NCI-H82 treated with DMSO at 0.1 percent for 48 hours (cell line): ENCODE measurements at regions not wholly inside any gene's neighbourhood (a gene's known extent, or its start where the extent isn't known, plus 50 kb on each side); places are given as distances from the start of the nearest gene placed in this dataset.

Source experiments
- DNase-seq: peaks from one replicate; lab custom pipeline; 2025; ENCODE audit not compliant: unreplicated experiment; lab: John Stamatoyannopoulos, UW

DNA sequence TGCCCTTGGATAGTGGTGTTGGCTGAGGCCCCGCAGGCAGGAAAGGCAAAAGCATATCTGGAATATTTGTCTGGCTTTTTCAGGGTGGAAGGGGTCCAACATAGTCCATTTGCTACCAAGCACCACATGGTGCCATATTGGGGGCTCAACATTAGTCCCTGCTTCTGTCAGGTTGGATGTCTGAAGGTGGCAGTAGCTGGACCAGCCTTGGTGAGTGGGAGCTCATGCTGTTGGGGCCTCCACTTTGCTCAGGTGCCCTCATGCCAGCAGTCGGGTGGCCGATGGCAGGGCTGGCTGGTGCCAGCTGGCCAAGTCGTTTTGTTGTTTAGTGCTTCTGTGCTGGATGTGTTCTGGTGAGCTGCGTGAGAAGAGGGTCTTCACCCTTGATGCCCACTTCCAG is 135.3 kb downstream of the PAPOLA start:
- DNase-seq: no peak

DNA sequence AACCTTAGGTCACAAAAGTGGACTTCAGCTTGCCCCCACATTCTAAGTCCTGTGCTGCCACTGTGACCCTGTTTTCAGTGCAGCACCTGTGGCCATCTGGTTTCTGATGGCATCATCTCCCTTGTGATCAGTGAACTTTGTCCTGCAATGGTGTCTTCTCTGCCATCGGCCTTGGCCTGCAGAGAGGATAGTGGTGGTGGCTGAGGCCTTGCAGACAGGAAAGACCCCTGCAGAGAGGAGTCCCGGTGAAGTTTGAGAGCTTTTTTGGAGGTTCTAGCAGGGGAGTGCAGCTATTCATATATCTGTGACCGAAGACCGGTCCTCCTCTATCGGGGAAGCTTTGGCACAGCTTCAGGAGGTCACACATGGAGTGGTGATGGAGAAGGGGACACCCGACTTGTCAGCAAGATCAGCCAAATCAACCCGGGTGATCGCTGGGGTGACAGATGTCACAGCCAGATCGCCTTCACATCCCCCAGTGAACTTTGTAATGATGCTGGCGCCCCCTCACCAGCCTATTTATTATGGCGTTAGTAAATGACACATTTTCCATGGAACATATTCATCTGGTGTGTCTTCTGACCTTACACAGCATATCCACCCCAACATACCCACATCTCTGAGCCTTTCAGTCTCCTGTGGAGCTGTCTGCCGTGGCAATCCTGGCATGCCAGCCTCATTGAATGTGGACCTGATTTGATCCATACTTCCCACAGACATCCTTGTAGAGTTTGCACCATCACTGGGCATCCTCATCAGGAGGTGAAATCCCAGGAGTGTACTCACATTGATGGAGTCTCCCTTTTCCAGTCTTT is 136.1 kb downstream of the PAPOLA start:
- no peak for DNase-seq

DNA sequence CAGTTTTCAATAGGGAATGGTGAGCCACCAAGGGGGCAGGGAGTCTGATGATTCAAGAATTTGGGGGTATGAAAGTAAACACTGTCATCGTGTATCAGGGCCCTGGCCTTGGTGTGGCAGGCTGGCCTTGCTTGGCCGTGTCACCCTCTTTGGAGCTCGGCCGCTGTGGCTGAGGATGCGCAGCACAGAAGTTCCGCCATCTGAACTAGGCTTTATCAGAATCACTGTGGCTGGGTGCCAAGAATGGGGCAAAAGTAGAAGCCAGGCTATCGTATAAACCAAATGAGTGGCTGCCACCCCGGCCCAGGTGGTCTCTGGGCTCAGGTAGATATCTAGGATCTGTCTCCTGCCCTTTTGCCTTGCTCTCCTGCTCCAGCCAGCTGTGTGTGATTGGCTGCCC is 137.4 kb downstream of the PAPOLA start:
- DNase-seq: no peak

DNA sequence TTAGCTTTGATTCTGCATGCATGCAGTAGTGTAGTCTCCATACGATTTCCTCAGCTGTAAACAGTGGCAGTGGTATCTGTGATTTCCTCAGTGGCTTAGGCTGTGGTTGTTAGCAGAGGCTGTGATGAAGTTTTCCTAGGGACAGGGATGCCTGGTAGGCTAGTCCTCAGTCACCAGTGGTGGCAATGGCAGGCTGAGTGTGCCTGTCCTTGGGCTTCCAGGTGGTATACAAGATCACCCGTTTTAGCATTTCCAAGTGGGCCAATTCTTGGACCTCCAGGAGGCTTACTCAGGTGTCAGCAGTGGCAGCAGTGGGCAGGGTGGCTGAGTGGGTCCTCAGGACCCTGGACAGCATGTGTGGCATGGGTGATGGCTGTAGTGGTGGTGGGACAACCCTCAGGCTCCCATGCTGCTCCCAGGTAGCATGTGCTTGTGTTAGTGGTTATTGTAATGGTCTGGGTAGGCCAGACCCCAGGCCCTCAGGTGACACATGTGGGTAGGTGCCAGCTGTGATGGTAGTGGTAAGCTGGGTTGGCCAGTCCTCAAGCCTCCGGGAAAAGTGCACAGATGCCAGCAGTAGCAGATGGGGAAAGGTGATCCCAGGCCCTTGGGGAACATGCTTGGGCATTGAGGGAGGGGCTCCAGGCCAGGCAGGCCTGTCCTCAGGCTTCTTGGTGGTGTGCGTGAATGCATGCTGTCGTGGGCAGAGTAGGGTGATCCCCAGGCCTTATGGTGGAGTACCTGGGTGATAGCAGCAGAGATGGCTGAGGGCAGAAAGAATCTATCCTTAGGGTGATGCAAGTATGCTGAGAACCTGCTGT is 146.5 kb downstream of the PAPOLA start:
- DNase-seq: no peak

DNA sequence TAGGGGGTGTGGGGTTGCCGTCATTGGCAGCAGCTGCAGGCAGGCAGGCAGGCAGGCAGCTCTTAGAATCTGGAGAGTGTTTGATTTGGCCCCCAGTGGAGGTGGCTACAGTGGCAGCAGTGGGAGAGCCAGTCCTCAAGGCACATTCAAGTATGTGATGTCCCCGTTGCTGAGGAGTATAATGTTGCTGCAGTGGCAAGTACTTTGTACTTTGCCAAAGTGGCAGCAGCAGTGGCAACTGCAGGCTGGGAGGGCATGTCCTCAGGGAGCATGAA is 147.1 kb downstream of the PAPOLA start:
- no peak for DNase-seq

DNA sequence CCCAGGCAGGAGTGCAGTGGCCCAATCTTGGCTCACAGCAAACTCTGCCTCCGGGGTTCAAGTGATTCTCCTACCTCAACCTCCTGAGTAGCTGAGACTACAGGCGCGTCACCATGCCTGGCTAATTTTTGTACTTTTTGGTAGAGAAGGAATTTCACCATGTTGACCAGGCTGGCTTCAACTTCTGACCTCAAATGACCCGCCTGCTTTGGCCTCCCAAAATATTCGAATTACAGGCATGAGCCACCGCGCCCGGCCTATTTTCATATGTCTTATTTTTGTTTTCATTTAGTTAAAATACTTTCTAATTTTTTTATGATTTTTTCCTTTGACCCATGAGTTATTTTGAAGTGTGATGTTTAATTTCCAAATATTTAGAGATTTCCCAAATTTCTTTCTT is 143.6 kb upstream of the VRK1 start:
- DNase-seq: no peak

DNA sequence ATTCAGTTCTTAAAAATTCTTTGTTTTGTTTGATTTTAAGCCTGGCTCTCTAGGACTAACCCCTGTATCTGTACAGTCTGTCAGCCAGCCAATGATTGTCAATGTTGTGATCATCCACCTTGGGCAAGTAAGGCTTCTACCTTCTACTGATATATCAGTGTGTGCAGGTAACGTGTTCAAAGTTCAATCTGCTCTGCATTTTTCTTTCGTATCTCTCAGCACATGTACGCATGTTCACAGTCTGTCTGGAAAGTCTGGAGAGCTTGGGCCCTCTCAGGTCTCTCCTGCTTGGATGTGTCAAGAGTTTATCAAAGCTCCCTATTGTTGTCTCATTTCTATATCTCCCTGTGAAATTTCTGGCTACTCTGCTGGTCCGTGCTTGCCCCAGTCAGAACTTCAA is 138.6 kb upstream of the VRK1 start:
- DNase-seq: no peak

DNA sequence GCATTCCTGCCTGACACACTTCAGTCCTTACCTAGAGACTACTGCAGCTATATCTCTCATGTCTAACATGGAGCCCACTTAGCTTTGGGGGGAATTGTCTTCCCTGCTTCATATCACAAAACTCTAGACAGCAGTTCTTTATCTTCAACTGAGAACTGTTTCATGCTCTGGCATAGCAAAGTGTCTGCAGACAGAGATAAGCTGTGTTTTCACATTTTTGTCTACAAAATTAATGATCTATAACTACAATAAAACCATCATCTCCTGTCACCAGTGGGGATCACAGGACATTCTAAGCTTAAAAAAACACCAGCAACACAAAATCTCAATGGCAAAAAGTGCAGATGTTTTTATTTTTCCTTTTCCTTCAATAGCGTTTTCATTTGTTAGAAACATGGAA is 137.1 kb upstream of the VRK1 start:
- no peak for DNase-seq

DNA sequence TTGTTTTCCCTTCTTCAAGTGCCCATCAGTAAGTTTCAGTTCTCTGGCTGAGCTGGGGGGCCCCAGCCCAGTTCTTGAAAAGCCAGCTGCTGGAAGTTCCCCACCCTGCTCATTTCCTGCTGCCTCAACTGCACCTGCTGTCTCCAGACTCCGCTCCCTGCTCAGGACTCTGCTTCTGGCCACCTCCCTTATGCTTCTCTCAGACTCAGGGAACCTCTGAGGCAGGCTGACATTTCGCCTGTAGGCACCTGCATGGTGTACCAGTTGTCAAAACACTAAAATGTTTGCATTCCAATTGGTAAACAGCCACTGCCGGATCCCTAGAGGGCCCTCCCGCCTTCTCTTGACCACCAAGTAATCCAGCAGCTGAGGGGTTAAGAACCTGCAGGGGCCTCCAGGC is 136.5 kb upstream of the VRK1 start:
- no peak for DNase-seq

DNA sequence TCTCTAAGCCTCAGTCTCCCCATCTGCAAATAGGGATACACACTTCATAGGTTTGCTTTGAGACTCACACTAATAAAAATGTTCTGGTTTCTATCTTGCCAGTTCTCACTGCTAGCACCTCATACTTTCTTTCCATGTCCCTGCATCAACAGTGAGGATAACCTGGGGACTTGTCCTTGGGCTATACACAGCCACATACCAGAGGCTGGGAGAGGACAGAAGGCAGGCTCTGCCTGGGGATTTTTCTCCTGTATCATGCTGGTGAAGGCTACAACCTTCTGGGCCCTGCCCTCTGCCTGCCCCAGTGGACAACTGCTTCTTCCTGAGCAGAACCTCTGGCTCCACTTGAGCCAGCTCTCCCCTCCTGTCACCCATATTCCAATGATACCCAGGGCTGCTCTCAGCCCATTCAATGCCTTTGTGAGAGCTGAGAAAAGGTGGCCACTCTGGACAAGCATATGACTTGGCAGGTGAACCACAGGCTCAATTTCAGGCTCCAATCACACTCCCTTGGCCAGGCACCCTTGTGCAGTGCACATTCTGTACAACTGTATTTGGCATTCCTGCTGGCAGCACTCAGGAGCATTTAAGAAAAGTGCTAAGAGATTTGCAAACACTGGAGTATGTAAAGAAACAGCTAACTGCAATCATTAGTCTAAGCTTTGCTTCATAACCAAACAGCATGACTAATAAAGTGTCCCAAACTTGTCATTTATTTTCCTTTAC is 135.8 kb upstream of the VRK1 start:
- no peak for DNase-seq

DNA sequence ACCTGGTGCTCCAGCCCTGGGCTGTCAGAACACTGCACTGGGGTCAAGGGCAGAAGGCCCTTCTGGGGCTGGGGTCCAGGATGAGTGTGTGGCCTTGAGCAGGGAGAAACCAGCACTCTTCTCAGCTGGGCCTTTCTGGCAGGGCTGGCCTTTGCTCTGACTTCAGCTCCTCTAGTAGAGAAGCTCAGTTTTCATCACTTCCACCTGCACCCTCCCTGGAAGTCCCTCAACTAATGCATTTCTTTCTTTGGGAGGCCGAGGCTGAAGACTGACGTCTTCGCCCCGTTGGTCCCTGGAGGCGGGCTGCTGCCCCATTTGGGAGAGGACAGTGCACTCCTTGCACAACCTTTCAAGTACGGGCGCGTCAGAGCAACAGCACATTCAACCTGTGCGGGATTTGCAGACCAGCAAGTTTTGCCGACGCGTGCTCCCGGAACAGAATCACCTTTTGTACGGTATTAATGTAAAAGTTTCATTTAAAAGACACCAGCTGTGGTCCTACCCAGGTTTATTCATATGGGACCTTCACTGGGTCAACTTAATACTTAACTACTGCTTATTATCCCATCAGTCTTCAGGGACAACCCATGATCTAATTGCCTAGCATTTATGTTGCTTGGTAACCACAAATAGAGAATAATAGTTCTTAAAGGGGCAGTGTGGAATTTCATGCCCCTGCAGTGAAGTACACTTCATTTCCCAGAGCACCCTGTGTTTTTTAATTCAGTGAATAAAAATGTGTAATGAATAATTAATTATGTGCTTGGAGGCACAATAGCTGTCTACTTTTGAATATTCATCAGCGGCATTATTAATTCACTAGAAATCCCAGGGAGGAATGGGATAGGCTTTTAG is 134.8 kb upstream of the VRK1 start:
- no peak for DNase-seq

DNA sequence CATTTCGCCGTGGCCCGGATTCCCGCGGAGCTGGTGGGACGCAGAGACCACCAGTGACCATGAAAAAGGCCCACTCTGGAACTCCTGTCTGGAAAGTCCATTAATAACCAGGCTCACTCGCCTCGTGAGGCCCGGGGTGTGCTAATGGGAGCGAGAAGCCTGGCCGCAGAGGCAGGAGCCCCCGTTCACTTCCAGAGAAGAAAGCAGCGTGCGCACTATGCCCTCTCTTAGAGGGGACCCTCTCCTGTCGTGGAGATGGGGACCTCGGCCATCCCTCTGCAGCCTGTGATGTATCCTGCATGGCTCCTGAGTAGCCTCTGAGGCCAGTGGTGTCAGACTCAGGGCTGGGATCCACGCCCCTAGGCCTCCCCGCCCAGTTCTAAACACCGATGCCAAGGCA is 134.1 kb upstream of the VRK1 start:
- DNase-seq: no peak

DNA sequence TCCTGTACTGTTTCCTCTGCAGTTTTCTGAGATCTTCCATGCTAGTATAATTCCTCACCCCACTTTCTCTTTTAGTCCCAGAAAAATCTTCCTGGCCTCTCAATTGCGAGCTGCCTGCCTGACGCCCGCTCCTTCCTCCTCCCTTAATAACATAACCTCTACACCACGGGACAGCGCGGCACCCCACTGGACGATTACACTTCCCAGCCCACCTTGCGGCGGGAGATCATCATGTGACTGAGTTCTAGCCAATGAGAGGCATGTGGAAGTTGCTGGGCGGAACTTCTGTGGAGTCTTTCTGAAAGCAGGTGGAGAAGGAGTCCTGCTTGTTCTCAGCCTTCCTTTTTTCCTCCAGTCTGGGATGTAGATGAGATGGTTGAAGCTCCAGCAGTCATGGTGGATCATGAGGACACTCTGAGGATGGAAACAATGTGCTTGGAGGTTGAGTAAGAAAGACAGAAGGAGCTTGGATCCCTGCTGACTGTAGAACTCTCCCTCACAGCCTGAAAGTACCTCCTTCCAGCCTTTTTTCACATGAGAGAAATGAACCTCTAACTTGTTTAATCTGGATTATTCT is 133.6 kb upstream of the VRK1 start:
- DNase-seq: no peak

DNA sequence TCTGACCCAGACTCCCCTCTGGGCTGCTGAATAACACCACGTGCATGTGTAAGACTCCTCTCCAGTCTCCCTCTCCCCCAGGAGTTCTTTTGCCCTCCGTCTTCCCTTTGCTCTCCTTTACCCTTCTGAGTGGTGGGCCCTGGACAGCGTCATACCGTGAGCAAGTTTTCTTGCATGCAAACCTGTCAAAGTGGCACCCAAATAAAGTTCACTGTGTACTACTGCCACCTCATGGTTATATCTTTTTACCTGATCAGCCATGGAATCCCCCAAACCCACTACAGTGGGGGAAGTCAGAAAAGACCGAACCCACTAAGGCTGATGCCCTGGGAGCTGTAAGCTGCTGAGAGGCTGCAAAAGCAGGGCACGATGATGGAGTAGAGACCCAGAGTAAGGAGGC is 131.1 kb upstream of the VRK1 start:
- no peak for DNase-seq

DNA sequence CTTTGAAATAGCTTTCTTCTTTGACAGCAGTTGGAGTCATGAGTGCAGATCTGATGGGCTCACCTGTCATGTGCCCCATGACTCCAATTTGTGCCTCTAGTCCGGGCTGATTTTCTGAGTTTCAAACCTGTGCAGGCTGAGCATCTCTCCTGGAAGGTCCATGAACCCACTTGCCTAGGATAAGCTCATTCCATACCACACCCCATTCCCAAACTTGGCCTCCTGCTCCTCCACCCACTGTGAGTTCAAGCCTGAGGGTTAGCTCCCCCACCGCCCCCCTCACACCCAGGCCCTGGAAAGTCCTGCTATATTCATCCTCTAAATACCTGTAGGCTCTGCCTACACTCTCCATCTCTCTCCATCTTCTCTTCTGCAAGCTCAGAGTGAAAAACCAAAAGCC is 126.8 kb upstream of the VRK1 start:
- no peak for DNase-seq

DNA sequence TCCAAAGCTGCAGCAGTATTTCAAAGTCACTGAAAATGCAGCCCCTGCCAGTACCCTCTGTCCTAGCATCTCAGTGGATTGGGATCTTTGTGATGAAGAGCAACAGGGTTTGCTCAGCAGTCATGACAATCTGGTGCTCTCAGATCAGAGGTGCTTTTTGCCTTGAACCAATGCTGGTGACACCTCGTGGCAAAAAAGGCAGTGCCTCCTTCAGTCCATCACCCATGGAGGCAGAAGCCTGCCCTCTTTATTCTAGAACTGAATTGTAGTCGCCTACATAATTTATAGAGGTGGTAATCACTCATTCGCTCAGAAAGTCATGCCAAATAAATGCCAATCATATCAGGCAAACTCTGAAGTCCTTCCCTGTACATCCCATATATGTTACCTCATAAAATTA is 126.0 kb upstream of the VRK1 start:
- DNase-seq: no peak

DNA sequence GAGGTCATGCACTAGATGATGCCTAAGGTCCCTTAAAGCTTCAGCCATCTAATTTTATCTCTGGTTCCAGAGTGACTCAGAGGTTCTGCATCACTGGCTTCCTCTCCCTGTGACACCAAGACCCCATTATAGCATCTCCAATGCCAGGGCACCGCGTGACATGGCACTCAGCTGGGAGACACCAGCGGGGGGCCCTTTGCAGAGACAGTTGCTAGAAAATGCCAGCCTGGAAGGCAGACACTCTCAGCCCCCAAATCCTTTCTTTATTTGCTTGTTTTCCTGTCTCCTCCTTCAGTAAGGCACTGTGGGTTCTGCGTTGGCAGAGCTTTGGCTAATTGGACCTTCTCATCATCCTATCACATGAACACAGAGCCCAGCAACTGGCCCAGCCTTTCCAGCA is 123.5 kb upstream of the VRK1 start:
- DNase-seq: no peak

DNA sequence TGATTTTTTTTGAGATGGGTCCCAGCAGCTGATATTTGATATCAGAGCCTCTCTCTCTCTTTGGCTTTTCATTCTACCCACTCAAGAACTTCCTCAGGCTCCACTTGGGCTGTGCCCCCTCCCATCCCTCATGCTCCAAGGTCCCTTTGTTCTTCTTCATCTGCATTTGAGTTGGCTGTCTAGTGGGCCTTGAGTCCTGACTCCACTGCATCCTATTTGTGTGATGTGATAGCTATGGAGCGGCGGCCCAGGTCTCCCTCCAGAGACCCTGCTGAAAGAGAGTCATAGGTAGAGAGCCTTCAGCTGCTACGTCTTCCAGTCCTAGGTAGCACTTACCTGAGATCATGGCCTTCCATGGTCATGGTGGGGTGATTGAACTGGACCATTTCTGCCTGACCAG is 123.1 kb upstream of the VRK1 start:
- DNase-seq: no peak

DNA sequence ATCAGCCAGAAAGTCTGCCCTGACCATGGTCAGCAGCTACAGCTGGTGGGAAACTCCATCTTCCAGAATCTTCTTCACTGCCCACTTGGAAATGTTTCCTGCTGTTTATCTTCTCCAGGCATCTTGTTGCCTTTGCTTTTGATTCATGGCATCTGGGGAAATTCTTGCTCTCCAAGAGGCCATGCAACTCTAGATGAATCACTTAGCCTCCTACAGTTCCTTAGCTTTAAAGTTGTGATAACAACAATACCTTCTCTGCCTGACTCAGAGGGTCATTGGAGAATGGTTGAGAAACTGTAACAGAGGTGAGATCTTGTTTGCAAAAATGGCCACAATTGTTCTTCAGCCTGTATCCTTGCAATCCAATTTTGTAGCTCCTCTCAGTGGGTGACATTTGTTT is 121.0 kb upstream of the VRK1 start:
- DNase-seq: no peak

DNA sequence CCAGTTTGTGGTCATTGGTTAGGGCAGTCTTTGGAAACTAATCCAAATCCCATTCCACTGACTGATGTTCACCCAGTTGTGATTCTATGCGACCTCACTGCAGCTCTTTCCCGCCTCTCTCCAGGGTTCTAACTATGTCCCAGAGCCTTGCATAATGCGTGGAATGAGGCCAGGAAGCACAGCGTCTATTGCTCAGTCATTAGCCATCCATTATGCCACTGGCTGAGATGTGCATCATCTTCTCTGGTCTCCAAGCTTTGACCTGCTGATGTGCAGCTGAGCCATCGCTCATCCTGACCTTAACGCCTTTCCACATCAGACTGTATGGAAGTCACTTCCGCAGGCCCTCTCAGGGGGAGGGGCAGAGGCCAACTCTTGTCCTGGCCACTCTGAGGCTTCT is 115.4 kb upstream of the VRK1 start:
- DNase-seq: no peak

DNA sequence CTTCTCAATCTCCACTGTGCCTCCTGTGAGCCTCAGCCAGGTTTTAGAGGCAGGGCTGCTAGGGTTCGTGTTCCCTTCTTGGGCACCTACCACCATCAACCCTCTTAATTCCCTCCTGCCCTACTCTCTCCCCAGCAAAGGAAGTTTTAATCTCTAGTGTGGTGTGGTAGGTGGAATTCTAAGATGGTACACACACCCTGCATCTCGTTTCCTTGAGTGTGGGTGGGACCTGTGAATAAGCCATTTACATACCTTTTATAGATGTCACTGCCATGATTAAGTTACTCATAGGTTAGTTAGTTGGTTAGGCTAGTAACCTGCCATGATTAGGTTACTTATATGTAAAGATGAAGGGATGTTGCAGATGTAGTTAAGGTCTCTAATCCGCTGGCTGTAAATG is 114.8 kb upstream of the VRK1 start:
- no peak for DNase-seq
